ENCODE measurements at regions not wholly inside any gene's neighbourhood (a gene's known extent, or its start where the extent isn't known, plus 50 kb on each side); places are given as distances from the start of the nearest gene placed in this dataset.

- DNase-seq (ENCODE audit: insufficient read length, low spot score): no peak
- TF ChIP-seq POLR2A (IDR thresholded peaks at IDR 0.05; ENCODE audit: low read depth, low read length): no peak
- FAIRE-seq: no peak
Observed at GRCh38 chr1:22343456-22344328, 108.0 kb upstream of the ZBTB40 start.

DNA sequence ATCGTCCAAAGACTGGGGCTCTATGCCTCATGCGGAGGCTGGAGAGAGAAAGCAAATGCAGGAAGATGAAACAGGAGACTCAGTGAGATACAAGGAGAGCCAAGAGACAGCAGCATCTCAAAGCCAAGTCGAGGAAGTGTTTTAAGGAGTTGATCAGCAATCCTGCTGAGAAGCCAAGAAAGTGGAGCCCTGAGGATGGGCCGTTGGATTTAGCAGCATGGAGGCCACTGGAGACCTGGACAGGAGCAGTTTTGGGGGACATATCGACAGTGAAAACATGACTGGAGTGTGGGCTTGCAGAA, 107.4 kb upstream of the ZBTB40 start:
- no peak for TF ChIP-seq POLR2A (IDR thresholded peaks at IDR 0.05; ENCODE audit: low read depth, low read length)
- DNase-seq (ENCODE audit: insufficient read length, low spot score) (no peak), FAIRE-seq (no peak)

- FAIRE-seq: no peak
- DNase-seq (ENCODE audit: insufficient read length, low spot score): no peak
- no peak for TF ChIP-seq POLR2A (IDR thresholded peaks at IDR 0.05; ENCODE audit: low read depth, low read length)
Observed at GRCh38 chr1:22344851-22345560, 106.6 kb upstream of the ZBTB40 start.

DNA sequence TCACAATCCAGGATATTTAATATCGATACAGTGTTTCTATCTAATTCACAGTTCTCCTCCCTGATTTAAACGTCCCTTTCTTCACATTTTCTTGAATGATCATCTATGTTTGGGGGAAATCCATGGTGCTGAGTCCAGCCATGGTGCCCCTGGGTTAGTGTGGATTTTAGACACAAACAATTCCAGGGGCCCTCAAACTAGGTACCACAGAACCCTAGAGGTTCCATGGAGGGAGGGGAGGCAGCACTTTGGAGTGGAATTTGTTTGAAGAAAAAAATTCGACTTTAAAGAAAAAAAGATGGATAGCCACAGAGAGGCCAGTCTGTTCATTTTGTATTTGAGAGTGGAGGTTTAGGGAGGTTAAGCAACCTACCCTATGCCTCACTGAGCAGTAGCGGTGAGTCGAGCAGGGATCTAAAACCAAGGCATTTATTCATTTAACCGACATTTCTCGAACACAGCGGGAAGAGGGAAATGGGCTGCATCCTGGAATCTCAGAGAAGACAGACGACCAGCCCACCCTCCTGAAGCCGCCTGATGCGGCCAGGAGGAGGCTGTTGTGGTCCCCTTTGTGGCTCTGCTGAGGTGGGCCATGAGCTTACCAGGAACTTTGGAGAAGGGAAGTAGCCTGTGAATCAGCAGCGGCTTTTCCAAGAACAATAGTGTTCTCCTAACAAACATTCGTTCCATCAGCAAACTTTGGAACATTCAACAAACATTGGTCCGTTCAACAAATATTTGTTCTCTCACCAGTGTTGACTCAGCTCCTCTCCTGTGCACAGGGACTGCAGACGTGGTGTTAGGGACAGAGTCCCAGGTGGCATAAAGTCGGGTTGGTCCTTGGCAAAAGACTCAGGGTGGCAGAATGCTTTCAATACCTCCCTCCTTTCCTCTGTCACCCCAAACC, 103.5 kb upstream of the ZBTB40 start:
- DNase-seq (ENCODE audit: insufficient read length, low spot score) (no peak), FAIRE-seq (no peak)
- TF ChIP-seq POLR2A (IDR thresholded peaks at IDR 0.05; ENCODE audit: low read depth, low read length): no peak

DNA sequence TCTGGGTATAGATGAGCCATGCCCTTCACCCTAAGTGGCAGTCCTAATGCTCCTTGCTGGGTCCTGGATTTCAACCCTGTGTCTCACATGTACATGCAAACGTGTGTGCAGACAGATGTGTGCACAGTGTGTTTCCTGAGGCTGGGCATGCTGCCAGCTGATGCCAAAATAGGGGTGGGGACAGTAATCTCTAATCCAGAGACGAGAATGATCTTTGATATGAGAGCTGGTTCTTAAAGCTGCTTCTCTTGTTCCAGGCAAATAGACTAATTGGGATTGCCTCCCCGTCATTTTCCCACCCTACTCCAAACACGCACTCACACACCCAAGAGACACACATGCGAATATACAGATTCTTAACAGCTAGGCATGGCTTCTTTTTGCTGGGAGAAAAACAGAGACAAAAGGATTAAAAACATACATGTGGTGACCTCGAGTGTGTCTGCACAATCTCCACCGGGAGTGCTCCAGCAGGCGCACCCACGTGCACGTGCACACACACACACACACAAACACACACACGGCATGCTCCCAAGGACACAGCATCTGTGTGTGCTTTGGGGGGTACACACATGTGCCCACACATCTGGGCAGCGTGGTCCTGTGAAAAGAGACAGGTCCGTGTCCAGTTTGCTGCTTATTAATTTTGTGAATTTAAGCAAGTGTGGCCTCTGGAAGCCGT, 102.1 kb upstream of the ZBTB40 start:
- DNase-seq (ENCODE audit: insufficient read length, low spot score): no peak
- FAIRE-seq: no peak
- no peak for TF ChIP-seq POLR2A (IDR thresholded peaks at IDR 0.05; ENCODE audit: low read depth, low read length)

DNA sequence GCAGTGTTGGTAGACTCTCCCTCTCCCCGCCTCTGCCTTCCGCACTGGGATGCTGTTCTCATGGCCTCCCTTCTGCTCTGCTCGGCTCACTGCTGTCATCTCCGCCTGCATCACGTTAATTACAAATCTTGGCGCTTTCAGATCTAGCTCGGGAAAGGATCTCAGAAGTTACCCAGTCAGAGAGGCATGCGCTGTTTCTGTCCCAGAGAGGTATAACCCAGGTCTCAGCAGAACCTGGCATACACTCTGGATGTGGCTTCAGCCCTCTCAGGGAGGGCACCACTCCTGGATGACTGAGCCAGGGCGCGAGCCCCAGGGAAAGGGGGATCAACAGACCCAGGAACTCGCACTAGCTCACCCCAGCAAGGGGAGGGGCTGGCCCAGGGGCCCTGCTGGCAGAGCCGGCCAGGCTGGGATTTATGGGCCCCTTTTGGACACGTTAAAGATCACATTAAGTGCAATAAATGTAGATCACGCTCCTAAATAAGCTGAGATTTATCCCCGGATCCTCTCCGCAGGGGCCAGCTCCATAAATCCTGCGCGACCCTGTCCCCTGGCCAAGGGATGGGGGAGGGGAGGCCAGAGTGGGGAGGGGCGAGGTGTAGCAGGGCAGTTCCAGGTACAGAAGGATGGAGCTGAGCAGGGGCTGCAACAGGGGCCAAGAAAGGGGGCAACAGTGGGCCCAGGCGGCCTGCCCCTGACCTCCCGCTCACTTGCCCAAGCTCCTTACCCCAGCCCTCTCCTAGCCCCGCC, 101.3 kb upstream of the ZBTB40 start:
- DNase-seq (ENCODE audit: insufficient read length, low spot score) (no peak), FAIRE-seq (no peak)
- no peak for TF ChIP-seq POLR2A (IDR thresholded peaks at IDR 0.05; ENCODE audit: low read depth, low read length)

DNA sequence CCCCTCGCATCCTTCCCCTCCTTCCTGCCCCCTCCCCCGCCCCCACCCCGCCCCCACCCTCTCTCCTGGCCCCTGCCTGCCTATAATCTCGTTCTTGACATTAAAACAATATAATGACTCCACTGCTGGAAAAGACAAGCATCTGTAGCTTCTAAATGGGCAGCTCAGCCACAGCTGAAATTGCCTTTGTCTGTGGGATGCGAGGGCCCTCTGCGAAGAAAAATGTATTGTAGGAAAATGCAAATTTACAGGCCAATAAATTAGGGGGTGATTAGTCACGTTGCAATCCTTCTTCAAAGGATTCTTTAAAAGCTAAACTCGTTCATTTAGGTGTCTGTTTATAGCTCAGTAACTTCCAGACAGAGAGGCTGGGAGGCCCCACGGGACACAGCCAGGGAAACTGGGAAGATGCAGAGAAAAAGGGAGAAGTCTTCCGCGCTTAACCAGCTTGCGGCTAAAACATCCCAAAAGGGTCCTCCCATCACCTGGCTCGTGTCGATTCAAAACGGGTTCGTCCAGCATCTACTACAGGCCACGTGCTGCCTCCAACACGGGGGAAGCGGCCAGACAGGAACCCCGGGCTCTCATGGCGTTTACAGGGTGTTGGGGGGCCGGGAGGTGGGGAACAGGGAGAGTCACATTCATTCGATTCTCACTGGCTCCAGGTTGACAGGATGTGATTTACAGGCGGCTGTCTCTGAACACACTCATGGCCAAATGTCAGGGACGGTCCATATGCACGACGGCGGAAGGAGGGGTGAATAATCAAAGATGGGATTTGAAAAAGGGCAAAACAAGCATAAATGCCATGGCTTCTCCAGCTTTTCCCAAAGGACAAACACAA, 100.5 kb upstream of the ZBTB40 start:
- FAIRE-seq (no peak), DNase-seq (ENCODE audit: insufficient read length, low spot score) (no peak)
- no peak for TF ChIP-seq POLR2A (IDR thresholded peaks at IDR 0.05; ENCODE audit: low read depth, low read length)

DNA sequence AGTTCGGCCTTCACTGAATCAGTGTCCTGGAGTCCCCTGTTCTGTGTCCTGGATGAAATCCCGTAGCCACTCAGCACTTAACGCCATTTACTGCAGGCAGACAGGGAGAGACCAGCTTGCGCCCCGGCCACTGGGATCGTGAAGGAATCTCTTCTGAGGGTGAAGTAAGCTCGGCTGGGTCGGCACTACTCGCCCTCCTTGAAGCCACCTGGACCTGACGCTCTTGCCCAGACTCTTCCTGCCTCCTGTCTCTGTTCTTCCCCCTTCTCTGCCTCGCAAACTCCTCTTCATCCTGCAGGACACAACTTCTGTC, 99.9 kb upstream of the ZBTB40 start:
- no peak for FAIRE-seq
- no peak for DNase-seq (ENCODE audit: insufficient read length, low spot score)
- TF ChIP-seq POLR2A (IDR thresholded peaks at IDR 0.05; ENCODE audit: low read depth, low read length): no peak

DNA sequence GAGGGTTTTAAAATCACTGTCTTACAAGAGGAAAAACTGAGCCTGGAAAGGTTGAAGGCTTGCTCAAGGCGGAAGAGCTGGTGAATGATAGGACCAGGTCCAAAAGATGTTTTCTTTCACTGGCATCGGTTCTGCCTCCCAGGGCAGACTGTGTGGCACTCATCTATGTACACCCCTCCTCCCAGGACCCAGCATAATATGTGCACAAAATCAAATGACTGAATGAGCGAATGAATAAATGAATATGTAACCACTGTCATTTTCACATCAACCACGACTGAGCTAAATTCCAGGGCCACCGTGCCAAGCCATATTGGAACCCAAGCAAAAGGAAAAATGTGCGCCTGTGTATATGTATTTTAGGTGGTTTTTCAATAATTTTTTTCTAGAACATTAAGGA, 99.3 kb upstream of the ZBTB40 start:
- FAIRE-seq: no peak
- TF ChIP-seq POLR2A (IDR thresholded peaks at IDR 0.05; ENCODE audit: low read depth, low read length): no peak
- DNase-seq (ENCODE audit: insufficient read length, low spot score): no peak

DNA sequence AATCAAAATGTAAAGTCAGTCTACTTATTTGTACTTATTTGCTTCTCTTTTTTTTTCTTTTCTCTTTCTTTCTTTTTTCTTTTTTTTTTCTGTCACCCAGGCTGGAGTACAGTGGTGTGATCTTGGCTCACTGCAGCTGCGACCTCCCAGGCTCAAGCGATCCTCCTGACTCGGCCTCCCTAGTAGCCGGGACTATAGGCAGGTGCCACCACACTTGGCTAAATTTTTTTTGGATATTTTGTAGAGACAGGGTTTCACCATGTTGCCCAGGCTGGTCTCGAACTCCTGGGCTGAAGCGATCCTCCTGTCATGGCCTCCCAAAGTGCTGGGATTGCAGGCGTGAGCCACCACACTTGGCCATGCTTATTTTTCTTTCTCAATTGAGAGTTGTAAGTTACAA, 98.8 kb upstream of the ZBTB40 start:
- DNase-seq (ENCODE audit: insufficient read length, low spot score) (no peak), FAIRE-seq (no peak)
- TF ChIP-seq POLR2A (IDR thresholded peaks at IDR 0.05; ENCODE audit: low read depth, low read length): no peak

DNA sequence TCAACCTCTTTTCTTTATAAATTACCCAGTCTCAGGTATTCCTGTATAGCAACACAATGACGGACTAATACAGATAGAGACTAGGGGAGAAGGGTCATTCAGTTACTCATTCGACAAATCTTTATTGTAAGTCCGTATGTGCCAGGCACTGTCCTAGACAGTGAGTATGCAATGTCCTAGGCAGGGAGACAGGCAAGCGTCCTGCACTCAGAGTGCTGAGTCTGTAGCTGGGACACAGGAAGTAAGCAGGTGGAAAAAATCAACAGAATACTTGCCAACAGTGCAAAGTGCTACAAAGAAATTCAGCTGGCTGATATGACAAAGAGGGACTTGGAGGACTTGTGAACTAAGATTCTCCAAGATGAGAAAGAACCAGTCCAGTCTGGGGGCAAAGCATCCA, 92.2 kb upstream of the ZBTB40 start:
- no peak for FAIRE-seq
- TF ChIP-seq POLR2A (IDR thresholded peaks at IDR 0.05; ENCODE audit: low read depth, low read length): no peak
- no peak for DNase-seq (ENCODE audit: insufficient read length, low spot score)

- no peak for DNase-seq (ENCODE audit: insufficient read length, low spot score)
- FAIRE-seq: no peak
- no peak for TF ChIP-seq POLR2A (IDR thresholded peaks at IDR 0.05; ENCODE audit: low read depth, low read length)
Observed at GRCh38 chr1:22362626-22363402, 88.8 kb upstream of the ZBTB40 start.
